NT2/D1 (cell line): ENCODE measurements at regions not wholly inside any gene's neighbourhood (a gene's known extent, or its start where the extent isn't known, plus 50 kb on each side); places are given as distances from the start of the nearest gene placed in this dataset.

Experiments
- YY1 ChIP-seq: IDR thresholded peaks from 2 replicates; pipeline ENCODE4 v1.6.1; 2011; ENCODE audit not compliant: insufficient read length, insufficient read depth
- ZNF274 ChIP-seq: IDR thresholded peaks from 2 replicates; pipeline ENCODE4 v1.6.1; 2011; ENCODE audit warnings: mild to moderate bottlenecking, low read depth, low read length

DNA sequence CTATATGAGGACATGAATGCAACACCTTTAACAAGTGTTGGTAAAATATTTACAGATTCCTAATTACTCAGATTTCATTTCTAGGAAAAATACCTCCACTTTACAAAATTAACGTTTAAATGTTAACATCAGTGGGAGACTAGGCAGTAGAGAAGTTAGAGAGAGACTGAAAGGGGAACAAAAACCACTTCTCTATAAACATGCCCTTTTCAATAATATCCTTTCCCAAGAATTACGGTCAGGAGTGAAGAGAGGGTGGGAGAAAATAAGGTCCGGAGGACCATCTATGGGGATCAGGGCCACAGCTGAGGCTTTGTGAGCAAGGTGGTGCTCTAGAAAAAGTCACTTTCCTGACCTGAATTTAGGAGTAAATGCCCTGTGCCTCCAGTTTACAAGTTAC, 65.3 kb upstream of the WIPF1 start:
- no peak for TF ChIP-seq YY1
- TF ChIP-seq ZNF274, result no peak
